Right atrium auricular region (tissue), 2 donors: ENCODE measurements at regions not wholly inside any gene's neighbourhood (a gene's known extent, or its start where the extent isn't known, plus 50 kb on each side); places are given as distances from the start of the nearest gene placed in this dataset.

ENCODE experiments used
- DNase-seq: peaks from one replicate; pipeline ENCODE4 v3.0.0-alpha.2; 2019; ENCODE audit warnings: low spot score
- H3K27ac ChIP-seq, 2 donors: fragments of 200-600 bp; sonication (generic); 1 replicate in 1 of 2; 2 replicates in 1 of 2; pipeline ENCODE4 v1.5.1; 2016 to 2019
- H3K27me3 ChIP-seq, 2 donors: fragments of 200-600 bp; sonication (generic); one replicate each; pipeline versions ENCODE4 v1.5.1 to v1.6.0; 2017 to 2019
- H3K36me3 ChIP-seq: fragments of 200-600 bp; sonication (generic); one replicate; pipeline ENCODE4 v1.5.1; 2016
- H3K4me1 ChIP-seq, 2 donors: fragments of 200-600 bp; sonication (generic); one replicate each; pipeline versions ENCODE4 v1.5.1 to v1.6.0; 2017 to 2019
- H3K4me3 ChIP-seq, 2 donors: fragments of 200-600 bp; sonication (generic); 1 replicate in 1 of 2; 2 replicates in 1 of 2; pipeline ENCODE4 v1.5.1; 2017 to 2019; ENCODE audit warnings: mild to moderate bottlenecking in 1 of 2, moderate library complexity in 1 of 2
- H3K9me3 ChIP-seq, 2 donors: fragments of 200-600 bp; sonication (generic); one replicate each; pipeline ENCODE4 v1.5.1; 2019
- CTCF ChIP-seq, 2 donors: fragments of 200-600 bp; sonication (generic); IDR thresholded peaks; one replicate each; pipeline ENCODE4 v1.5.1; 2019; ENCODE audit warnings: antibody characterized with exemption in 2 of 2

GRCh38 chr9:23914431-23915003, 88.5 kb upstream of the ELAVL2 start:
- H3K9me3 ChIP-seq: no peaks in the 10 kb centered on the region
- no peaks in the 10 kb centered on the region for H3K27me3 ChIP-seq
- H3K36me3 ChIP-seq: no peaks in the 10 kb centered on the region
- no peaks in the 10 kb centered on the region for H3K4me1 ChIP-seq
- H3K4me3 ChIP-seq: no peak overlapping the region
- no peak for DNase-seq
- H3K27ac ChIP-seq: no peak overlapping the region
- no peak for TF ChIP-seq CTCF (IDR thresholded peaks at IDR 0.05)

DNA sequence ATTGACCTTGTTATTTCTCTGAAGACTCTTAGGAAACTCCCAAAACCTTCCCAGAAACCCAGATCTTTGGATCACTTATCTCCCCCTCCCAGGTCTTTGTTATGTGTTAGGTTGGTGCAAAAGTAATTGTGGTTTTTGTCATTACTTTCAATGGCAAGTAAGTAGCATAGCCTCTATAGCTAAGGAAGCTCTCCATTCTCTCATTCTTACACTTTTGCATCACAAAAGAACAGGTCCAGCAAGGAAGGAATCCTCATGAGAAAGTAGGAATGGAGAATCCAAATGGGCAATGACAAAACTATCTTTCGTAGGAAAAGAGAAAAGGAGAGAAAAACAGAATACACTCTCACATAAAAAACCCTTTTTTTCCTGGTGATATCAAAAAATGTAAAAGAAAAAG, 81.3 kb upstream of the ELAVL2 start:
- TF ChIP-seq CTCF (IDR thresholded peaks at IDR 0.05): no peak
- H3K4me3 ChIP-seq: no peak overlapping the region

DNA sequence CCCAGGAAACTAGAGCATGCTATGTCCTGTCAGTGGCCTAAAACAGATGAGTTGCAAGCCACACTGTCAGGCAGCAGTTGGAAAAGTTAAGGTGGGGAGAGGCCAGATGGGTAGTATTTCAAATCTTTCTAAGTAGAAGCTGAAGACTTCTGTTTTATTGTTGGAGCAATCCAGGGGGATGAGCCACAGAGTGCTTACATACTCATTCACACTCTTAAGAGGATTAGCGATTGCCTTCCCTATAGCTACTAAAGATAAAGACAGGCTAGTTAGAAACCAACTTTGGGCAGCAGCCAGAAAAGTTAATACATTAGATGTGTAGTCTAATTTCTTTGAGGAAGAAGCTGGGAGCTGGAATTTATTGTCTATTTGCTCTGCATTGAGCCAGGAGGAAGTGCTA, 61.7 kb upstream of the ELAVL2 start:
- no peak overlapping the region for H3K27ac ChIP-seq
- H3K27me3 ChIP-seq: no peaks in the 10 kb centered on the region
- H3K9me3 ChIP-seq: peaks cover 0 to 3% of the 10 kb centered on the region in 2 donors
- H3K4me3 ChIP-seq: no peak overlapping the region
- DNase-seq: no peak
- no peaks in the 10 kb centered on the region for H3K4me1 ChIP-seq
- TF ChIP-seq CTCF (IDR thresholded peaks at IDR 0.05): no peak
- no peaks in the 10 kb centered on the region for H3K36me3 ChIP-seq

More for the DNA sequence above, 81.3 kb upstream of the ELAVL2 start:
- Histone ChIP-seq H3K36me3 (no peaks in the 10 kb centered on the region), H3K4me1 (no peaks in the 10 kb centered on the region), H3K9me3 (no peaks in the 10 kb centered on the region), H3K27ac (no peak overlapping the region), H3K27me3 (no peaks in the 10 kb centered on the region)
- no peak for DNase-seq
